ENCODE measurements at regions not wholly inside any gene's neighbourhood (a gene's known extent, or its start where the extent isn't known, plus 50 kb on each side); places are given as distances from the start of the nearest gene placed in this dataset.

- TF ChIP-seq CTCF (IDR thresholded peaks at IDR 0.05) = no peak
- no peak for TF ChIP-seq POLR2A (IDR thresholded peaks at IDR 0.05)
- TF ChIP-seq POLR2AphosphoS5 (IDR thresholded peaks at IDR 0.05) = no peak
These were observed 745.9 kb downstream of the GALR1 start for GRCh38 chr18:77995593-77995992.
